Ishikawa (cell line): ENCODE measurements at regions not wholly inside any gene's neighbourhood (a gene's known extent, or its start where the extent isn't known, plus 50 kb on each side); places are given as distances from the start of the nearest gene placed in this dataset.

ENCODE experiments used
- CEBPB ChIP-seq: IDR thresholded peaks from 2 replicates; pipeline ENCODE4 v1.6.1; 2012
- CREB1 ChIP-seq: IDR thresholded peaks from 2 replicates; pipeline ENCODE4 v1.6.1; 2012; ENCODE audit warnings: low read depth
- EGR1 ChIP-seq: IDR thresholded peaks from 2 replicates; pipeline ENCODE4 v1.6.1; 2012
- EP300 ChIP-seq: IDR thresholded peaks from 2 replicates; pipeline ENCODE4 v1.6.1; 2012; ENCODE audit warnings: borderline replicate concordance
- FOXM1 ChIP-seq: IDR thresholded peaks from 2 replicates; pipeline ENCODE4 v1.6.1; 2012; ENCODE audit warnings: low read depth, borderline replicate concordance
- MAX ChIP-seq: IDR thresholded peaks from 2 replicates; pipeline ENCODE4 v1.6.1; 2012
- NFIC ChIP-seq: IDR thresholded peaks from 2 replicates; pipeline ENCODE4 v1.6.1; 2012
- RAD21 ChIP-seq: IDR thresholded peaks from 2 replicates; pipeline ENCODE4 v1.6.1; 2012; ENCODE audit warnings: low read depth
- REST ChIP-seq: IDR thresholded peaks from 2 replicates; pipeline ENCODE4 v1.6.1; 2012; ENCODE audit warnings: low read depth, mild to moderate bottlenecking
- TAF1 ChIP-seq: IDR thresholded peaks from 2 replicates; pipeline ENCODE4 v1.6.1; 2012; ENCODE audit warnings: low read depth, mild to moderate bottlenecking
- TCF12 ChIP-seq: IDR thresholded peaks from 2 replicates; pipeline ENCODE4 v1.6.1; 2012; ENCODE audit warnings: low read depth
- TEAD4 ChIP-seq: IDR thresholded peaks from 2 replicates; pipeline ENCODE4 v1.6.1; 2012
- USF1 ChIP-seq: IDR thresholded peaks from 2 replicates; pipeline ENCODE4 v1.6.1; 2012
- YY1 ChIP-seq: IDR thresholded peaks from 2 replicates; pipeline ENCODE4 v1.6.1; 2012; ENCODE audit warnings: low read depth
- ZBTB7A ChIP-seq: IDR thresholded peaks from 2 replicates; pipeline ENCODE4 v1.6.1; 2012; ENCODE audit warnings: low read depth

- TF ChIP-seq EGR1: no peak
- no peak for TF ChIP-seq CEBPB
- no peak for TF ChIP-seq TCF12
- no peak for TF ChIP-seq TEAD4
- TF ChIP-seq REST: no peak
- TF ChIP-seq ZBTB7A: no peak
- no peak for TF ChIP-seq RAD21
- no peak for TF ChIP-seq CREB1
- no peak for TF ChIP-seq YY1
- no peak for TF ChIP-seq USF1
- TF ChIP-seq NFIC: no peak
- no peak for TF ChIP-seq TAF1
- TF ChIP-seq MAX: no peak
- no peak for TF ChIP-seq FOXM1
Observed at GRCh38 chr5:72596956-72597355, 89.7 kb upstream of the ZNF366 start.

- TF ChIP-seq EP300 (no peak), CREB1 (no peak), CEBPB (no peak), YY1 (no peak)
Observed at GRCh38 chr5:72588640-72589039, 81.4 kb upstream of the ZNF366 start.

DNA sequence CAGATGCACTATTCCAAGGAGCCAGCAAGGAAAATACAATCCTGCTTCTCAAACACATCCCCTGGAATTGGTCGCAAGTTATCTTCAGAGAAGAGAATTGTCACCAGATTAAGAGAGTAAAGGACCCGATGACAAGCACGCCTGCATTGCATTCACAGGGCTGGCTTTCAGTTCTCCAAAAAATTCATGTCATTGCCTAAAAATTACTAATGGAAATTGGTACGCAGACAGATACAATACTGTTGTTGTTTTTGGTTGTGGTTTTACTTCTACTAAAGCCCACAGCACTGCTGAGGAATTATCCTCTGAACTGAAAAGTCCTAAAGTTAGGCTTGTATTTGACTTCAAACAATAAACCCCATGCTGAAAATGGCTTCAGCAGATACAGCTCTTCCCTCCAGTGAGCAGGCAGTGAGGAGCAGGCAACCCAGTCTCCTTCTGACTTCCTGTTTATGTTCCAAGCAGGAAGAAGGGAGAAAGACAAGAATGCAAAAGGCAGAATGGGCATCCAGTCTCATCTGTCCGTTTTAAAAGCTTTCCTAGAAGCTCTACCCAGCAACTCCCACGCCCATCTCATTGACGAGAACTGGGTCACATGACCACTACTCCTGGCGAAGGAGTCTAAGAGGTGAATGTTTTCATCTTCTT, 80.6 kb upstream of the ZNF366 start:
- no peak for TF ChIP-seq RAD21
- 0 out of 2 replicates have a peak, but pooled peaks have one; percentile 33 for TF ChIP-seq USF1

DNA sequence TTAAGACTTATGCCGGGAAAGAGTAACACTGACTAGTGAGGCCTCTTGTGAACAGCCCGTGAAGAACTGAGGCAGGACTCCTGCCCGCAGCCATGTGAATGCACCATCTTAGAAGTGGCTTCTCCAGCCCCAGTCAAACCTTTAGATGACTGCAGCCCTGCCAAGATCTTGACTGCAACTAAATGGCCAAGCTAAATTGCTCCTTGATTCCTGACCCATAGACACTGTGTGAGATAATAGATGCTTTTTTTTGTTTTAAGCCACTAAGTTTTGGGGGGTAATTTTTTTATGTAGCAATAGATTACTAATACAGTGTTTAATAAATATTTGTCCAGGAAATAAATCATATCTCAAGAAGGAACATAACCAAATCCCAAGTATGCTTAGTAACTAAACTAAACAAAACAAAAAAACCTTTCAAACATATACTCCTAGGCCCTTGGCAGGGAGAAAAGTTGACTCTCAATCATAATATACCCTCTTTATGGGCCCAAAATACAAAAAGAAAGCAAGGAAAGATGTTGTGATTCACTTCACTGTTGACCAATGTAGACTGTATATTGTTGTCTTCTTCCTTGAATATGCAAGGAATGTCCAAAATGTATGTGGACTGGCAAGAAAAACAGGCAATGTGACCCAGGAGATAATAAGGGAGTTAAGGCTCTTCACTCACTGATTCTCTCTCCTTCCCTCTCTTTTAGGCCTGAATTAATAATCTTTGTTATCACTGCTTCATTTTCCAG, 79.7 kb upstream of the ZNF366 start:
- TF ChIP-seq EGR1: no peak
- TF ChIP-seq USF1: no peak
- no peak for TF ChIP-seq TAF1
- TF ChIP-seq RAD21: no peak
- no peak for TF ChIP-seq FOXM1
- TF ChIP-seq YY1: no peak
- TF ChIP-seq MAX: no peak
- TF ChIP-seq CREB1: no peak
- TF ChIP-seq TCF12: no peak
- no peak for TF ChIP-seq NFIC
- no peak for TF ChIP-seq TEAD4
- no peak for TF ChIP-seq EP300
- TF ChIP-seq CEBPB: no peak

GRCh38 chr5:72584466-72584865, 77.3 kb upstream of the ZNF366 start:
- TF ChIP-seq RAD21: peak; percentile 14; the same call in 1 of the 2 replicates
- TF ChIP-seq CEBPB: no peak
- no peak for TF ChIP-seq FOXM1
- TF ChIP-seq EGR1: no peak
- TF ChIP-seq EP300: no peak
- no peak for TF ChIP-seq MAX

DNA sequence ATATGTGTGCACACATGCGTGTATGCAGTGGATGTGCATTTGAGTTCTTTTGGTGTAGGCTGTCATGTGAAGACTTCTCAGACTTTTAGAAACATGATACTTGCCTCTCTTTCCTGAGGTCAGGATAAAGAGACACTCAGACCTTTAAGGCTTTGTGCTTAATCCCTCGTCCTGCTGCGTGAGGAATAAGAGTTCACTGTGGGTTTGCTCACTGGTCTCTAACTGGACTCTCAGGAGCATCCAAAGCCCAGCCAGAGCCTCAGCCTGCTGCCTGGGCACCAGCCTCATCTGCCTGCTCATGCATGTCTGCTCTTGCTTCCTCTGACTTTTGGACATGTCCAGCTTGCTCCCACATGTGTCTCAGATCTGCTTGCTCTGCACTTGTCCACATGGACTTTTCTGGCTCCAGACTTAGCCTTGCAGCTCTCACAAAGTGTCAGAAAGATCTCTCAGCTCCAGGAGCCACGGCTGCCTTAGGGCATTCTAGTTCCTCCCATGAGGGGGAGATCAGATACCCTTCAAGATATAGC, 65.1 kb upstream of the ZNF366 start:
- TF ChIP-seq REST (no peak), FOXM1 (no peak)
